Adrenal gland (tissue), 9 donors: ENCODE measurements at regions not wholly inside any gene's neighbourhood (a gene's known extent, or its start where the extent isn't known, plus 50 kb on each side); places are given as distances from the start of the nearest gene placed in this dataset.

Experiments
- DNase-seq, 7 donors: peaks; one replicate each; pipeline ENCODE4 v3.0.0-alpha.2; 2019 to 2020
- H3K27ac ChIP-seq, 5 donors: fragments of 200-600 bp; sonication (generic) in 4 of 5; 1 replicate in 3 of 5; 2 replicates in 2 of 5; pipeline versions ENCODE4 v1.5.1 to v1.8.0; 2016 to 2020; ENCODE audit warnings: mild to moderate bottlenecking in 1 of 5
- H3K27me3 ChIP-seq: fragments of 200-600 bp; 2 replicates; pipeline ENCODE4 v1.8.0; 2021
- H3K36me3 ChIP-seq, 2 donors: fragments of 200-600 bp; replicated peaks in 1 of 2; 1 replicate in 1 of 2; 2 replicates in 1 of 2; pipeline versions ENCODE4 v1.5.1 to v1.8.0; 2018 to 2022
- H3K4me1 ChIP-seq, 2 donors: fragments of 200-600 bp; replicated peaks in 1 of 2; 1 replicate in 1 of 2; 2 replicates in 1 of 2; pipeline versions ENCODE4 v1.5.1 to v1.8.0; 2018 to 2021
- H3K4me3 ChIP-seq, 4 donors: fragments of 200-600 bp; sonication (generic) in 3 of 4; one replicate each; pipeline ENCODE4 v1.5.1; 2016 to 2018
- H3K9me3 ChIP-seq, 3 donors: fragments of 200-600 bp; sonication (generic) in 1 of 3; replicated peaks in 1 of 3; 1 replicate in 2 of 3; 2 replicates in 1 of 3; pipeline versions ENCODE4 v1.5.1 to v1.8.0; 2016 to 2021
- POLR2A ChIP-seq, 2 donors: fragments of 450-650 bp; IDR thresholded peaks; one replicate each; pipeline ENCODE4 v1.6.1; 2017; ENCODE audit warnings: antibody characterized with exemption in 2 of 2, mild to moderate bottlenecking in 2 of 2, moderate library complexity in 1 of 2
- WGBS, 4 donors: extraction: QIAGEN DNeasy Blood & Tissue Kit in 2 of 4; methylation state at CpG; one replicate each; pipeline versions ENCODE4 v1.1.5 to v1.1.7; 2013 to 2017; 5-methylcytosine and 5-hydroxymethylcytosine counted together
- intact Hi-C, 2 donors: fragments of 100-400 bp; cut with DNase I; formaldehyde crosslinking; loops; one replicate each; pipeline versions ENCODE4 v1.14.1 to v1.15.0; 2022 to 2023
- TF ChIP-seq, protein P1 (sequence below), 6 experiments: fragments of 450-650 bp in 4 of 6; fragments of 200-600 bp in 2 of 6; sonication (generic) in 1 of 6; IDR thresholded peaks; 1 replicate in 5 of 6; 2 replicates in 1 of 6; pipeline versions ENCODE4 v1.5.1 to v1.8.0; 2016 to 2021; ENCODE audit warnings: antibody characterized with exemption in 6 of 6, mild to moderate bottlenecking in 2 of 6, moderate library complexity in 1 of 6
- donor health status: healthy with polysubstance abuse.
- donor health status: Bipolar disorder and iron deficiency.
- donor health status: DM: yes; HTN: yes; CAD: no.
- donor health status: DM: no; HTN: no; CAD: no.
- donor health status: DM: no; HTN: no; CAD: no.

DNA sequence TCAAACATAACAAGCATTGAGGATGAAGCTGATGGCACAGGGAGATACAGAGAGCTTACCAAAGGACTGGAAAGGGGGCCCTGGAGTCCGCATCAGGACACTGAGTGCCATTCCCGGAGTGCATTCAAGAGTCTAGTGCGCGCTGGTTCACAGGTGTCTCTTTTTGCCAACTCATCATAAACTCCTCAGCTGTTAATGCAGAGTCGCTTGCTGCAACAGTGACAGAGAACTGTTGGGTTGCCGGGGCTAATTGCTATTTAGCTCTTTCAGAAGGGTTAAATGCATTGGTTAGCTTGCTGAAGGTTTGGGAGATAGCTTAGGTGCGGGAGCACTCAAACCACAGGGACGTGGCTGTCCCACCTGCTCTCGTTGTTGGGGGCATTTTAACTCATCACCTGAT is 1091.6 kb upstream of the EEF2KMT start:
- Histone ChIP-seq H3K4me1 (no peaks in the 10 kb centered on the region), H3K9me3 (no peaks in the 10 kb centered on the region), H3K4me3 (no peak overlapping the region), H3K27ac (no peak overlapping the region), H3K27me3 (no peaks in the 10 kb centered on the region), H3K36me3 (no peaks in the 10 kb centered on the region)
- intact Hi-C loops = no loop called here
- WGBS, 4 donors = 74 to 82% (median 78%) methylated on average over 7 to 9 of the region's 9 CpGs
- no peak for TF ChIP-seq POLR2A (IDR thresholded peaks at IDR 0.05)
- TF ChIP-seq, protein P1, sequence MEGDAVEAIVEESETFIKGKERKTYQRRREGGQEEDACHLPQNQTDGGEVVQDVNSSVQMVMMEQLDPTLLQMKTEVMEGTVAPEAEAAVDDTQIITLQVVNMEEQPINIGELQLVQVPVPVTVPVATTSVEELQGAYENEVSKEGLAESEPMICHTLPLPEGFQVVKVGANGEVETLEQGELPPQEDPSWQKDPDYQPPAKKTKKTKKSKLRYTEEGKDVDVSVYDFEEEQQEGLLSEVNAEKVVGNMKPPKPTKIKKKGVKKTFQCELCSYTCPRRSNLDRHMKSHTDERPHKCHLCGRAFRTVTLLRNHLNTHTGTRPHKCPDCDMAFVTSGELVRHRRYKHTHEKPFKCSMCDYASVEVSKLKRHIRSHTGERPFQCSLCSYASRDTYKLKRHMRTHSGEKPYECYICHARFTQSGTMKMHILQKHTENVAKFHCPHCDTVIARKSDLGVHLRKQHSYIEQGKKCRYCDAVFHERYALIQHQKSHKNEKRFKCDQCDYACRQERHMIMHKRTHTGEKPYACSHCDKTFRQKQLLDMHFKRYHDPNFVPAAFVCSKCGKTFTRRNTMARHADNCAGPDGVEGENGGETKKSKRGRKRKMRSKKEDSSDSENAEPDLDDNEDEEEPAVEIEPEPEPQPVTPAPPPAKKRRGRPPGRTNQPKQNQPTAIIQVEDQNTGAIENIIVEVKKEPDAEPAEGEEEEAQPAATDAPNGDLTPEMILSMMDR (IDR thresholded peaks at IDR 0.05) = no peak
- DNase-seq = no peak

DNA sequence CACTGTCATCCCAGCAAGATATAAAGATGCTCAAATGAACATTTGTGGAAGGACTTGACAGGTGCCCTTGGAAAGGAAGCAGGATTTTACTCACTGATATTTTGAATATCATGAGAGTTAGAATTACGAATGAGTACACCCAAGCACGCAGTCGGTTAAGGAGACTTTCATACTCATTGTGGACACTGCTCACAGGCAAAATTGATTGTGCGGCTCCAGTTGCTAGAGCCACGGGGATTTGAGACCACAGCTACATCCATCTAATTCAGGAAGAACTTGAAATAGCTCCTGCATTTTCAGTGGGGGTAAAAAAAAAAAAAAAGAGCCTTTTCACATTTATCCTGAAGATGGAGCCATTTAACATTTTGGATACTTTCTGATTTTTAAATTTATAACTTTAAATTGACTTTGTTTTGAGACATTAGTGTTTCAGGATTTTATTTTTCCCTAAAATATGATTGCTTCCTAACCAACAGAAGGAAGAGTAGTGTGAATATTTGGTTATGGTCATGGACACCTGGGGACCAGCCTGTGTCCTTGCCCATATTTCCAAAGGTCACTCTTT is 1080.1 kb upstream of the EEF2KMT start:
- Histone ChIP-seq H3K36me3 (no peaks in the 10 kb centered on the region), H3K27ac (no peak overlapping the region), H3K4me3 (no peak overlapping the region), H3K27me3 (no peaks in the 10 kb centered on the region), H3K4me1 (no peaks in the 10 kb centered on the region), H3K9me3 (no peaks in the 10 kb centered on the region)
- DNase-seq = no peak
- intact Hi-C loops = no loop called here
- TF ChIP-seq POLR2A (IDR thresholded peaks at IDR 0.05) = no peak
- TF ChIP-seq, protein P1 (IDR thresholded peaks at IDR 0.05) = no peak
- 54 to 64% (median 55%) methylated on average over 5 of the region's 5 CpGs for WGBS, 4 donors

DNA sequence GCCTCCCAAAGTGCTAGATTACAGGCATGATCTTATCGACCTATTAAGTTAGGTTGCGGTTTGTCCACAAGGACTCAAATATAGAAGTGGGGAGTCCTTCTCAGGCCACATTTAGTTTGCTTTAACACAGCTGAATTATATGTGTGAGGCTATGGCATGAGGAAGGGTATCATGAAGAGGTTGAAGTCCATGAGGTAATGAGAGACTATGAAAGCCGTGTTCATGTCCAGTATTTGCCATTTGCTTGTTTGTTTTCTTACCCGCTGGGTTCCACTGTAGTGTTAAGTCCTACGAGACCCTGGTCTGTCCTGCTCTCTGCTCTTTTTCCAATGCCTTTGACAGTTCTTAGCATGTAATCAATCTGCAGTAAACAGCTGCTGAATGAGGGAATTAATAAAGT is 1072.4 kb upstream of the EEF2KMT start:
- 71 to 90% (median 83%) methylated on average over 5 of the region's 5 CpGs for WGBS, 4 donors
- TF ChIP-seq, protein P1 (IDR thresholded peaks at IDR 0.05) = no peak
- TF ChIP-seq POLR2A (IDR thresholded peaks at IDR 0.05) = no peak
- H3K4me1 ChIP-seq = no peaks in the 10 kb centered on the region

DNA sequence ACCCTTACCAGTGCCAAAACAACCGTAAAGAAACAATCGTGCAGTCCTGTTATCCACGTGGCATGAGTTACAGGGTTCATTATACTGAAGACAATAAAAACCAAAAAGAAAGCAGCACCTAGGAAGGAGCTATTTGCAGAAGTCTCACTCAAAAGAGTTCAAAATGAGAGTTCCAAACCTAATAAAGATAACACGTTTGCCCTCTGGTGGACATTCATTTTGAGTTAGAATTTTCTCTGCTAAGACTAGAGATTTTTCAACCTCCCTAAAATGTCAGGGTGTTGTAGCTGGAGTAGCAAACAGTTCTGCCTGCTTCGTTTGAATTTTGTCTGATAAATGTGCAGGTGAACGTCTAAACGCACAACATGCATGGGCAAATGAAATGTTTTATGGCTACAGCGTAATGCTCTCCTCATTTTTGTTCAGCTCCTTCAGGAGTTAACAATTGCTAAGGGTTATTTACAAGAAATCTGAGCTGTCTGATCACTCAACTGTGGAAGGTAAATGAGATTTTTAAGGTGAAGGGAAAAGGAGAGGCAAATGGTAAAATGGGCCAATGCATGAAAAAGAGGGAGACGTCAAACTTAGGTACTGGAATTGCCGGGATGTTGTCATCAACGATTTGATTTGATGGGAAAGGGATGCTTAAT is 1067.9 kb upstream of the EEF2KMT start:
- 42 to 51% (median 50%) methylated on average over 11 of the region's 11 CpGs for WGBS, 4 donors
- DNase-seq = no peak
- no peak for TF ChIP-seq POLR2A (IDR thresholded peaks at IDR 0.05)
- Histone ChIP-seq H3K9me3 (no peaks in the 10 kb centered on the region), H3K27me3 (no peaks in the 10 kb centered on the region), H3K27ac (no peak overlapping the region), H3K4me1 (no peaks in the 10 kb centered on the region), H3K36me3 (no peaks in the 10 kb centered on the region), H3K4me3 (no peak overlapping the region)
- intact Hi-C loops = no loop called here

More for the DNA sequence above, 1072.4 kb upstream of the EEF2KMT start:
- Histone ChIP-seq H3K9me3 (peaks cover 0 to 3% (median 0%) of the 10 kb centered on the region in 3 donors), H3K4me3 (no peak overlapping the region), H3K36me3 (no peaks in the 10 kb centered on the region), H3K27ac (no peak overlapping the region), H3K27me3 (no peaks in the 10 kb centered on the region)
- intact Hi-C loops = no loop called here
- DNase-seq = no peak

- intact Hi-C loops = no loop called here
These were observed 1063.3 kb upstream of the EEF2KMT start for GRCh38 chr16:6160871-6161270.

More at GRCh38 chr16:6160871-6161270, 1063.3 kb upstream of the EEF2KMT start:
- H3K4me3 ChIP-seq = no peak overlapping the region
- H3K36me3 ChIP-seq = no peaks in the 10 kb centered on the region
- no peak overlapping the region for H3K27ac ChIP-seq
- H3K4me1 ChIP-seq = no peaks in the 10 kb centered on the region
- H3K9me3 ChIP-seq = no peaks in the 10 kb centered on the region
- H3K27me3 ChIP-seq = no peaks in the 10 kb centered on the region
- DNase-seq = no peak
- no peak for TF ChIP-seq POLR2A (IDR thresholded peaks at IDR 0.05)
- TF ChIP-seq, protein P1 (IDR thresholded peaks at IDR 0.05) = no peak
- 67 to 75% (median 68%) methylated on average over 10 of the region's 10 CpGs for WGBS, 4 donors
